NCI-H1417 treated with DMSO at 0.1 percent for 48 hours (cell line): ENCODE measurements at regions not wholly inside any gene's neighbourhood (a gene's known extent, or its start where the extent isn't known, plus 50 kb on each side); places are given as distances from the start of the nearest gene placed in this dataset.
"Not testable (repeated sequence)": the region's sequence is repeated elsewhere in the genome, so short reads cannot be mapped to it uniquely, and the experiment has no call there.

ENCODE experiments used
- DNase-seq: peaks from one replicate; lab custom pipeline; 2025; lab: John Stamatoyannopoulos, UW

GRCh38 chr9:20238921-20239320, 383.4 kb downstream of the MLLT3 start:
- DNase-seq = no peak

DNA sequence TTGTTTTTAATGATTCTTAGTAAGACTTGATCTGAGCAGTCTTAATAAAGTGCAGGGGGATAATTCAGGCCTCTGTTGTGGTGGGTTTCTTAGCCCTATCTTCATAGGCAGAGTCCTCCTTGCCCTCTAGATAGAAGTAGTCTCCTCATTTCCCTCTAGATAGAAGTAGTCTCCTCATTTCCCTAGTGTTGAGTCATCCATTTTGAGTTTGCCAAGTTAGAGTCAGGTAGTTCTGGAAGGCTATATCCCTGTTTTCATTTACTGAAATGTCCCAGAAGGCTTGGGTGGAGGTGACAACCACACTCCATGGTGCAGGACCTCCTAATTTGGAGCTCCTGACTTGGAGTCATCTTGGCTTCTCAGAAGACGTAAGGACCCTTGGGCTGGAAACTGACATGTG, 384.6 kb downstream of the MLLT3 start:
- DNase-seq = no peak

DNA sequence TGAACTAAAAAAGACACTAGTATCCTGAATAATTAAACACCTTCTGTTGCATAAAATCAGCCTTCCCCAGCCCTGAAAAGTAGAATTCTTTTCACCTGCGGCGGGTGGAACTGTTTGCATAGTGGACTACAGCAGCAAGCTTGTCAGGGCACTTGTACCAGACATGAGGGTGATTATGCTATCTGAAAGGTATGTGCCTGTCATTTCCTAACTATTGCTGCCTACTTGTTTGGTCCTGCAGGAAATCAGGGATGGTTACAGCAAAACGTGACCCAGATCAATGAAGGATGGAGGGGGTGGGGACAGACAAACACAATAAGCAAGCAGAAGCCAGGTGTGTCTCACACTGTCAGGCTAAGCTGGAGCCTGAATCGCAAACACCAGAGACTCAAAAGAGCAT, 385.6 kb downstream of the MLLT3 start:
- peak; percentile 56 for DNase-seq

DNA sequence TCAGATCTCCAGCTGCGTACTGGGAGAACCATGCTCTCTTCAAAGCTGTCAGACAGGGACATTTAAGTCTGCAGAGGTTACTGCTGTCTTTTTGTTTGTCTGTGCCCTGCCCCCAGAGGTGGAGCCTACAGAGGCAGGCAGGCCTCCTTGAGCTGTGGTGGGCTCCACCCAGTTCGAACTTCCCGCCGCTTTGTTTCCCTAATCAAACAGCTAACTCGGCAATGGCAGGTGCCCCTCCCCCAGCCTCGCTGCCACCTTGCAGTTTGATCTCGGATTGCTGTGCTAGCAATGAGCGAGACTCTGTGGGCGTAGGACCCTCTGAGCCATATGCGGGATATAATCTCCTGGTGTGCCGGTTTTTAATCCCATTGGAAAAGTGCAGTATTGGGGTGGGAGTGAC, 387.1 kb downstream of the MLLT3 start:
- not testable (repeated sequence) for DNase-seq

- no peak for DNase-seq
These were observed 394.2 kb downstream of the MLLT3 start for GRCh38 chr9:20228096-20228495.

DNA sequence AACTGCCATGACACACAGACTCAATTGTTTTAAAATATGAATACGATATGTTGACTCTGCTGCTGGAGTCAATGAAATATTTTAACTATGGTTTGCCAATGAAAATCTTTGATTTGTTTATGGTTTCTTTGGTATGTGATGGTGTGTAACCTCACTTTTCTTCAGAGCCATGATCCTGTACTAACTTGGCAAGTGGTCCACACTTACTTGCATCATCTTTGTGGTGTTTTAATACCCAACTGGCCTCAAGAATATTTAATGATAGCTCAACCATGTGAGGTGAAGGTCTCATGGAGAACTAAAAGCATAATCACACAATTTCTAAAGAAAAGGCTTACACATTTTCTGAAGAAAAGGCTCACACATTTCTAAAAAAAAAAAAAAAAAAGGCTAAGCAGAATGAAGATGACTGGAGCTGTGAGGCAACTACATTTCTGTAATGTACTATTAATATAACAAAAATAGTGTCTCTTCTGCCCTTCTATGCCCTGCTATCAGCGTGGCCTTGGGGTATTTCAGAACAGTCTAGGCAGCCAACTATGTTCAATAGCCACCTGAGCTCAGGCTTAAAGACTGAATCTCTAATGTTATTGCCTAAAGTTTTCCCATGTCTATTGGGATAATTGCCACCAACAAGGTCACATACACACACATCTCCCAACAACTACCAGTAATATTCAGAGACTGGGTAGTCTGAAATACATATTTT, 395.0 kb downstream of the MLLT3 start:
- no peak for DNase-seq

GRCh38 chr9:20226345-20226744, 396.0 kb downstream of the MLLT3 start:
- no peak for DNase-seq

DNA sequence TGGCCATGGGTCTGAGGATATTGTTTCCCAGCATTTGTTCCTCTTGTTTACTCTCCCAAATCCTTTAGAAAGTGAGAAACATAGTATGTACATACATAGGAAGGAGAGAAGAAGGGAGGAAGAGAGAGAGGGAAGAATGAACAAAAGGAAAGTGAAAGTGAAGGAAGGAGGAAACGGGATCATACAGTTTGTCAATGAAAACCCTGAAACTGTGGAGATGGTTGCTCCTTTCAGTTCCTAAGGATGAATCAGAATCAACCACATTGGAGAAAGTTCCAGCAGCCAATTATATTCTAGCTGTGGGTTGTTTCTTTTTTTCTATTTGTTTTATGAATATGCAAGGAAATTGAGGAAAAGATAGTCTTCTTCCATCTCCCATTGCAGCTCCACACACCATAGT, 396.5 kb downstream of the MLLT3 start:
- no peak for DNase-seq

- DNase-seq = no peak
These were observed 397.5 kb downstream of the MLLT3 start for GRCh38 chr9:20224756-20225155.

- DNase-seq = no peak
These were observed 402.0 kb downstream of the MLLT3 start for GRCh38 chr9:20220286-20220685.

- DNase-seq = no peak
These were observed 402.9 kb downstream of the MLLT3 start for GRCh38 chr9:20219437-20219836.

DNA sequence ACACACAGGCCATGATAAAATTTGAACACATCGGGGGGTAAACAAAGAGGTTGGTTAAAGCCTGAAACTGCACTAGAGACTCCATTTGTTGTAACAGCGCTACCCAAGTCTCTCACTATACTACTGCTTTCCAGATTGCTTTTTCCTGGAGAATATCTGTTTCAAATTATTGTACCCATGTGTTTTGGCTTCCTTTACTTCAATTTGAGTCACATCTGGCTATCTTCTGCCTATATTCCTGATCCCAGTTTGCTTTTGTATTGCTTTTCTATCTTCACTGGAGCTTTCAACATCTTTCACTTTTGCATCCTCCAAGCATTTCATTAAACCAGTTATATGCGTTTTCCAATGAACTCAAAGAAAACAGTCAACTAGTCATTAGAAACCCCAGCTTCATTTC, 404.7 kb downstream of the MLLT3 start:
- DNase-seq = no peak

DNA sequence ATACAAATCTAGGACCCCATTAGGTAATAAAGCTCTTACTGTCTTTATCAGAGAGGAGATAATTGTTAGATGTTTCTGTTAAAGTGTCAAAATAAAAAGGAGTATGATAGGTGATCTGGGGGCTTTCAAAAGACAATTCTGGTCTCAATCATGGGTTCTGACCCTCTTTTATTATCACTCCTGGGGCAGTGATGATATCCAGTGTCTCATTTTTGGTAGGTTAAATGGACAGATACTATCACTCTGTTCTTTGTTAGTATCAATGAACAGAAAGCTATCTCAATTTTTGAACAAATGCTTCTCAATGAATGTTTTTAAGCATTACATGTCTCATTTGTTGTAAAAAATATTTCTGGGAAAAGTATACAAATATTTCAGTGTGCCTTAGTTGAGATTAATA, 405.9 kb downstream of the MLLT3 start:
- DNase-seq = no peak

- DNase-seq = no peak
These were observed 406.7 kb downstream of the MLLT3 start for GRCh38 chr9:20215552-20215951.

GRCh38 chr9:20212806-20213205, 409.5 kb downstream of the MLLT3 start:
- DNase-seq = no peak

DNA sequence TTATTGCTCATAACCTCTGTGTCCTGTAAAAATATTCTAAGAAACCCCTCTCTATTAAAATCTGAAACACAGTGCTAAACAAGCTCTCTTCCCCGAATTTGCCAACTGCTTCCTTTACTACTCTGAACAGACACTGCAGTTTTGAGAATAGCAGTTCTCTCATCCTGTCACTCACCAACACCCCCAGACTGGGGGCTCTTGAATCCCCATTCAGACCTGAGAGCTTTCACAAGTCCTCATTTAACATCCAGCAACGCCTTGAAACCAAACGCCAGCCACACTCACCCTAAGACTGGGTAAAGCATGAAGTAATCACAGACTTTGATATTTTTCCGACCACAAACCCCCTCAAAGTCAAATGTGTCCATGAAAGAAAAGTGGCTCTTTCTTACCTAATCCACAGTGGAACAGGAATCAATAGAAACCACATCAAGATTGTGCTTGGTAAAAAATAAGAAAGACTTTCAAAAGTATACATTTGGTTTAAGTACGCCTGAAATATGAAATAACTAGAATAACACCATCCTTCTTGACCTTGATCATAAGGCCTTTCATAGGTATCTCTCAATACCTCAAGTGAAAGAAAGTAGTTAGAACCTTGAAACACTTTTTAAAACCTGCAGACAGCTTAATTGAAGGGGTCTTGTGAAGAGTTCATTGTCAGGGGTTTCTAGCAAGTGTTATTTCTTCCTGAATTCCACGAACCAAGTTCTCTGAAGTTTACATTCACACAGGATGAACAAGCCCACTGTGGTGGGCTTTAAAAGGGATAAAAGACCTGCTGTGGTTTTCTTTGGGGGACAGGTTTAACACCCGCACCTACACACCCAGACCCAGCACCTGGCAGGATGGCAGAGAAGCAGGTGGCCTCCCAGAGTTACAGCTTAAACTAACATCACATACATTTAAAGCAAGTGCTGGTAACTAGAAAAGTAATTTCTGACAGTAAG, 412.6 kb downstream of the MLLT3 start:
- no peak for DNase-seq

DNA sequence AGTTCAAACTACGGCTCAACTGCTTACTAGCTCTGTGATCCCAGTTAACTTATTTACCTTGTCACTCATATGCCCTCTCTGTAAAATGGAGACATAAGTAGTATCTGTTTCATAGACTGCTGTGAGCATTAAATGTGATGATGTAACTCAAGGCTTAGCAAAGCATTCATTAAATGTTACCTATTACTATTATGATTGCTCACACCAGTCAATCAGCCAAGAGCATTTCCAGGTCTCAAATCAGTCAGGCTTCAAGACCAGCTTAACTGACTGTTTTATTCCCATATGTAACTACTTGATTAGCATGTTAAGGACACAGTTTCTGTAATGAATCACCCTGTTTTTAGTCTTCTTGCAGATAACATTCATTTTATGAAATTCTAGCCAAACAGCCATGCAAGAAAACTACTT, 413.3 kb downstream of the MLLT3 start:
- DNase-seq = no peak

DNA sequence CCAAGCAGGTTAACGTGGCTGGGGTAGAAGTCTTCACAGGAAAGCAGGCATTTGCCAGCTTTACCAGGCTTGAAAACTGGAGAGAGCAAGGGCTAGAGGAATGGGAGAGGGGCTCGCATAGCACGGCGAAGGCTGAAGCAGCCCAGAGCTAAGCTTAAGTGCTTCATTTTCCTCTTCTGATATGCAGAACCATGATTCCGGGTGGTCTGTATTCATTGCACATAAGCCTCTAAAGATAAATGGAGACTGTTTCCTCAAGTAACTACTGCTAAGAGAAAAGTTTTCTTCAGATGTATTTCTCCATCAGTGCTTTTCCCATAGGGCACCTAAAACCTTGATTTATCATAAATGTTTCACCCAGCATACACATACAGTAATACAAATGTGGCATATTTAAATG, 414.1 kb downstream of the MLLT3 start:
- no peak for DNase-seq

DNA sequence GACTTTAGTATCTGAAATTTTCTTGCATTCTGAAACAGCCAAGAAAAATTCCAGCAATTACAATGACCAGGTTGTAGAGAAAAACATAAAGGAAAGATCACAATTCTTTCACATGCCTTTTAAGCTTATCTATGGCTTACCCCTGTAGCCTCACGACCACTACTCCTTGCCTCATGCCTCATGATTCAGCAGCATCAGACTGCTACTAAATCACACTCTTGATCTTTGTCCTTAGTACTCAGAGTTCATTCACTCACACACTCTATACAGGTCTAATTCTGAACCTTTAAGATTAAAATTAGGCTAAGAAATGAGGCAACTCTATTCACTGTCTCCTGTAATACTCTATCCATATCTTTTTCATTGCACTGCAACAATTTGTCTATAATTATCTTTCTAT, 415.1 kb downstream of the MLLT3 start:
- DNase-seq = no peak

DNA sequence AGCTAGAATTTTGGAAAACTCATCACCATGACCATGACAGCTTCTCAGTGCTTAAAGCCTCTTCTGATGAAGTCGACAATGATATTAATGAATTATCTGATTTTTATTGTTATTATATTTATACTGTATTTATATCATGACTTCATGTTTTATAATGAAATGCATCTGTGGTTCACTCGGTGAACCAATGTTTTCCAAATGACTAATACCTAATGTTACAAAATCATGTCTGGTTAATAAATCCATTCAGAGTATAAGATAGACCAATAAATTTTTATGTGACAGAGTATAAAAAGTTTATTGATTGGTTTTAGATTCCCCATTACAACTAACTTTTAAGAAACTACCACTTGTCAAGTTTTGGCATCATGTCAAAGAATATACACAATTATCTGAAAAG, 416.5 kb downstream of the MLLT3 start:
- DNase-seq = no peak

DNA sequence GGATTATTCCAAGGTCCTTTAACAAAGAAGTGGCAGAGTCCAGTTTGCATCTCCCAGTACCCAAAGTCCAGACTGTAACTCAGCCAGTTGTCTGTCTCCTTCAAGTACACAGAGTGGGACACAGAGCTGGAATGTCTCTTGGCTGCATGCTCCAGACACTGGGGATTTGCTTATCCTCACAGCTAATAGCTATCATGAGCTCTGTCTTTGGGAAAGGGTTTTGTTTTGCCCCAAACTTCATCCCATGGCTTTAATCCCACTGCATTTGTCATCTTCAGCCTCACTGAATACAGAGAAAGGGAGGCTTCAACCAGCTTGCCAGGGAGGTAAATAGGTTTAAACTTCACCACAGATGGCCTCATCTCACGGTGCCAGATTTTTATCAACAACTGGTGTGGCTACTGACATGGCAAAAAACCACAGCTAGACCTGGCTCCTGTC, 412.2 kb upstream of the SLC24A2 start:
- DNase-seq = no peak

DNA sequence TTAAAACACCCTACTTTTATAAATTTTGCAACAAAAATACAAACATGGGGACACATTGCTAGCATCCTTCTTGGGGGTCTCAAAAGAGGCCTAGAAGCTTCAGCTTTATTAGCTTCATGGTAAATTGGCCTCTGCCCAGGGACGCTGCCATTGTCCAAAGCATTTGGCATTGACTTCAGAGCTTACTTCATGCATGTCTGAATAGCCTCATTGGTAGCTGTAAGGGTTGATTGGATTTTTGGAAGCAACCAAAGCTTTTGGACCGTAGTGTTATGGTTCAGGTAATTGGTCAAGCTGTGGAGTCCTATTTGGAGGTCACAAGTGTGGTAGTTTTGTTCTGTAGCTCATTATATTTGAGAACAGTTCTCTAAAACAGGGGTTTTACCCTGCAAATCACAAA, 411.7 kb upstream of the SLC24A2 start:
- no peak for DNase-seq

DNA sequence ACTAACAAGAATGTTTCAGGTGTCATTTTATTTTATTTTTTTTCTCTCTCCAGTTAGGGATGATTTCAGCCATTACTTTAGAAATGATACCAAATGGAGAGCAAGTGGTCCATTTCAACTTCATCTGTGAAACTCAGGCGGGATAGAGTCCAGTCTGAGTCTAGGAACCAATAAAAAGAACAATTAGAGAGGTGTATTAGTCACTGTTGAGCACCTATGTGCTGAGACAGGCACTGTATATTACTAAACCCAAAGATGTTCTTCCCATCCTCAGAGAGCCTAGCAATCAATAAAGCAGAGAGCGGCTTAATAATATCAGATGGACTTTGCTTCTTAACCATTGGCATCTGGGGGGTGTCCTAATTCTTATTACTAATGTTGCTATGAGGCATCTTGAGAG, 410.3 kb upstream of the SLC24A2 start:
- DNase-seq = no peak
